DND-41 (cell line): ENCODE measurements at regions not wholly inside any gene's neighbourhood (a gene's known extent, or its start where the extent isn't known, plus 50 kb on each side); places are given as distances from the start of the nearest gene placed in this dataset.

Experiments
- ATAC-seq: fragments of 200-7000 bp; cut with Tn5 transposase; 3 replicates; pipeline ENCODE4 v1.9.1; 2021; ENCODE audit warnings: low read depth; ENCODE audit not compliant: insufficient read depth
- DNase-seq: peaks from one replicate; pipeline ENCODE4 v3.0.0-alpha.2; 2020
- H2AFZ ChIP-seq: 2 replicates; pipeline ENCODE4 v1.6.0; 2012; ENCODE audit warnings: low read depth, low read length
- H3K27ac ChIP-seq: 2 replicates; pipeline ENCODE4 v1.5.1; 2012; ENCODE audit warnings: low read length, inconsistent platforms
- H3K27me3 ChIP-seq: fragments of 200-600 bp; sonication (generic); 2 replicates; pipeline ENCODE4 v1.6.0; 2012; ENCODE audit warnings: low read length, mild to moderate bottlenecking, inconsistent platforms; ENCODE audit not compliant: insufficient read depth, poor library complexity
- H3K36me3 ChIP-seq: 2 replicates; pipeline ENCODE4 v1.5.1; 2012; ENCODE audit warnings: low read length, inconsistent platforms; ENCODE audit not compliant: insufficient read depth
- H3K4me1 ChIP-seq: 2 replicates; pipeline ENCODE4 v1.5.1; 2012; ENCODE audit warnings: mild to moderate bottlenecking, low read length; ENCODE audit not compliant: insufficient read depth
- H3K4me2 ChIP-seq: 2 replicates; pipeline ENCODE4 v1.6.0; 2012; ENCODE audit warnings: mild to moderate bottlenecking, moderate library complexity, low read length, inconsistent platforms; ENCODE audit not compliant: insufficient read depth
- H3K4me3 ChIP-seq, 2 experiments: fragments of 200-600 bp in 1 of 2; shearing (Covaris generic) in 1 of 2; 2 replicates each; pipeline ENCODE4 v1.5.1; 2012 to 2016; ENCODE audit warnings: inconsistent platforms in 2 of 2, low read length in 2 of 2, mild to moderate bottlenecking in 2 of 2, low read depth in 1 of 2, moderate library complexity in 1 of 2
- H3K79me2 ChIP-seq: 2 replicates; pipeline ENCODE4 v1.6.0; 2012; ENCODE audit warnings: low read length, inconsistent platforms; ENCODE audit not compliant: insufficient read depth
- H3K9ac ChIP-seq: 2 replicates; pipeline ENCODE4 v1.6.0; 2012; ENCODE audit warnings: low read depth, mild to moderate bottlenecking, inconsistent platforms, low read length, moderate library complexity
- H3K9me3 ChIP-seq: 2 replicates; pipeline ENCODE4 v1.5.1; 2012; ENCODE audit warnings: low read length, moderate library complexity, mild to moderate bottlenecking, inconsistent platforms; ENCODE audit not compliant: insufficient read depth, severe bottlenecking
- H4K20me1 ChIP-seq: 2 replicates; pipeline ENCODE4 v1.6.0; 2012; ENCODE audit warnings: low read length; ENCODE audit not compliant: insufficient read depth
- EZH2 ChIP-seq: IDR thresholded peaks from 3 replicates; pipeline ENCODE4 v1.6.1; 2012; ENCODE audit warnings: borderline replicate concordance, low read depth, mild to moderate bottlenecking, moderate library complexity, low read length, inconsistent platforms; ENCODE audit not compliant: severe bottlenecking
- TF ChIP-seq, protein P1 (sequence below): IDR thresholded peaks from 2 replicates; pipeline ENCODE4 v1.5.1; 2012; ENCODE audit warnings: borderline replicate concordance, low read length, moderate library complexity, mild to moderate bottlenecking; ENCODE audit not compliant: poor library complexity, severe bottlenecking; ENCODE audit errors: extremely low read depth

DNA sequence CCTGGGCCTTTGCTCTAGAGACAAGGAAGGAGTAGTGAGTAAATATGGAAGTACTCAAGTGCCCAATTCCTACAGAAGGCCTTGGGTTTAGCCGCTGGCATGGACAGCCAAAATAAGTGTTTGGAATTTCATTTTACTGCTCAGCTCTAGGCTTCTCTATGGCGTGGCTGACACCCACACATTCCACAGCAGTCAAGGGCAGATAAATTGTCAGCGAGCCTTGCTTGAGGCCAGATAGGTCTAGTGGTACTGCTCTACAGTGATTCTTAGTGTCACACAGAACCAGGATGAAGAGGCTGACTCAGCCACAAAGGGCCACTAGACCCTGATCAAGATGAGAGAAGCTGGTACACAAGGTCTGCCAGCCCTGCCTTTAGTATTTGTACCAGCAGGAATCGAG lies 111.0 kb upstream of the NFIB start:
- no peaks in the 10 kb centered on the region for H3K4me1 ChIP-seq
- ATAC-seq (no peak), DNase-seq (no peak)
- no peak overlapping the region for H3K27ac ChIP-seq
- TF ChIP-seq, protein P1, sequence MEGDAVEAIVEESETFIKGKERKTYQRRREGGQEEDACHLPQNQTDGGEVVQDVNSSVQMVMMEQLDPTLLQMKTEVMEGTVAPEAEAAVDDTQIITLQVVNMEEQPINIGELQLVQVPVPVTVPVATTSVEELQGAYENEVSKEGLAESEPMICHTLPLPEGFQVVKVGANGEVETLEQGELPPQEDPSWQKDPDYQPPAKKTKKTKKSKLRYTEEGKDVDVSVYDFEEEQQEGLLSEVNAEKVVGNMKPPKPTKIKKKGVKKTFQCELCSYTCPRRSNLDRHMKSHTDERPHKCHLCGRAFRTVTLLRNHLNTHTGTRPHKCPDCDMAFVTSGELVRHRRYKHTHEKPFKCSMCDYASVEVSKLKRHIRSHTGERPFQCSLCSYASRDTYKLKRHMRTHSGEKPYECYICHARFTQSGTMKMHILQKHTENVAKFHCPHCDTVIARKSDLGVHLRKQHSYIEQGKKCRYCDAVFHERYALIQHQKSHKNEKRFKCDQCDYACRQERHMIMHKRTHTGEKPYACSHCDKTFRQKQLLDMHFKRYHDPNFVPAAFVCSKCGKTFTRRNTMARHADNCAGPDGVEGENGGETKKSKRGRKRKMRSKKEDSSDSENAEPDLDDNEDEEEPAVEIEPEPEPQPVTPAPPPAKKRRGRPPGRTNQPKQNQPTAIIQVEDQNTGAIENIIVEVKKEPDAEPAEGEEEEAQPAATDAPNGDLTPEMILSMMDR = no peak
- no peak for TF ChIP-seq EZH2
- no peak overlapping the region for H3K4me2 ChIP-seq
- no peak overlapping the region for H3K4me3 ChIP-seq
- H3K9me3 ChIP-seq = no peaks in the 10 kb centered on the region
- no peak overlapping the region for H2AFZ ChIP-seq
- H3K79me2 ChIP-seq = no peaks in the 10 kb centered on the region
- H4K20me1 ChIP-seq = no peaks in the 10 kb centered on the region
- no peak overlapping the region for H3K9ac ChIP-seq
- no peaks in the 10 kb centered on the region for H3K36me3 ChIP-seq
- H3K27me3 ChIP-seq = no peaks in the 10 kb centered on the region

DNA sequence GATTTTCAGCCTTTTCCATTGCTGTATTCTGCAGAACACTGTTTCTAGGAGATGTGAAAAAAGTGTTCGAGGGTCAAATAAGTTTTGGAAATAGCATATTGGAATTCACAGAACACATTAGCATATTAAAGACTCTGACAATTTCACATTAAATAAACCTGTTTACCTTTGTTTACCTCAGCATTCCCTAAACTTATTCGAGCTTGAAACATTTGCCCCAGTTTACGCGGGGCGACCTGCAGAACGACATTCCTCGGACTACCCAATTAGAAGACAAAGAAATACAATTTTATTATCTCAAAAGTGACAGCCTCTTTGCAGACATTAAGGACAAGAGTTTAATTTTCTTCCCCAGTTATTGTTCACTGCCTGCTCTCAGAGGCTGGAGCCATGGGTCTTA lies 110.3 kb upstream of the NFIB start:
- Histone ChIP-seq H3K27ac (no peak overlapping the region), H2AFZ (no peak overlapping the region), H3K4me2 (no peak overlapping the region), H3K4me1 (no peaks in the 10 kb centered on the region), H3K27me3 (no peaks in the 10 kb centered on the region), H4K20me1 (no peaks in the 10 kb centered on the region), H3K4me3 (no peak overlapping the region), H3K9ac (no peak overlapping the region), H3K9me3 (no peaks in the 10 kb centered on the region), H3K36me3 (no peaks in the 10 kb centered on the region), H3K79me2 (no peaks in the 10 kb centered on the region)
- DNase-seq (no peak), ATAC-seq (no peak)
- TF ChIP-seq, protein P1 = no peak
- TF ChIP-seq EZH2 = no peak

DNA sequence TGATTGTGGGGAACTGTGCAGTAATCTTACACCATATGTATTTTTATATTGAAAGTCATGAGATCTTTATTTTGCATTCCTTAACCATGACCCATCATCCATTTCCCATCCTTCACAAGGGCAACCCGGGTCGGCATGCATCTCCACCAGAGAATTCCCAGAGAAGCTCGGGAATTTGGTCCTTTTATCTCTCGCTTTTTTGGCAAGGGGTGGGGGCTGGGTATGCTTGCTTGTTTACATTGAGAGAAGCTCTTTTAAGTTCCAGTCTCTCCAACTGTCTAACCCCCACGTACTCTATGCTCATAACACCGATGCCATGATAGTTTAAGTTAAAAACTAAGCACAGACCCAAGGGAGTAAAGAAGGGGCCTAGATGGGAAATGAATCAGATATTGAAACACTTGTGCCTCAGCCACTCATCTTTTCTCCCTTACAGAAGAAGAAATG lies 109.9 kb upstream of the NFIB start:
- no peak overlapping the region for H3K4me2 ChIP-seq
- H3K4me1 ChIP-seq = no peaks in the 10 kb centered on the region
- H3K9me3 ChIP-seq = no peaks in the 10 kb centered on the region
- ATAC-seq (no peak), DNase-seq (no peak)
- no peaks in the 10 kb centered on the region for H3K27me3 ChIP-seq
- H3K4me3 ChIP-seq = no peak overlapping the region
- no peak overlapping the region for H3K9ac ChIP-seq
- H3K36me3 ChIP-seq = no peaks in the 10 kb centered on the region
- no peak overlapping the region for H3K27ac ChIP-seq
- no peak for TF ChIP-seq EZH2
- TF ChIP-seq, protein P1 = no peak
- no peak overlapping the region for H2AFZ ChIP-seq
- H4K20me1 ChIP-seq = no peaks in the 10 kb centered on the region
- no peaks in the 10 kb centered on the region for H3K79me2 ChIP-seq

DNA sequence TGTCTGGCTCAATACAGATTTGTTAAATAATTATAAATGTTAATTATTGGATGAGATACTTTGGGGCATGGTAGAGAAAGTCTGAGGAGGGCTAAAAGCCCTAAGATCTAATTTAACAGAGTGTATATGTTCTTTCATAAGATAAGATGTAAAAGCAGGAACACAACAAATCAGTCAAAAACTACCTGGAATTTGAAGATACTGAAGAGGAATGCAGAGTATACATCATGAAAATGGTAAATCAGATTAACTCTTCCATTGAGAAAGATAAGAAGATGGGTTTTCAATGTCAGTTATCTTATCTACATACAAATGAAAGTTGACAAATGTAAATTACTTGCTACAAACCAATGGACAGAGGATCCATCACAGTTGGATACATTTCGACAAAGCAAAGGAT lies 107.3 kb upstream of the NFIB start:
- H3K9ac ChIP-seq = no peak overlapping the region
- H2AFZ ChIP-seq = no peak overlapping the region
- no peaks in the 10 kb centered on the region for H3K36me3 ChIP-seq
- no peak for TF ChIP-seq EZH2
- TF ChIP-seq, protein P1 = no peak
- H4K20me1 ChIP-seq = no peaks in the 10 kb centered on the region
- H3K4me1 ChIP-seq = no peaks in the 10 kb centered on the region
- no peaks in the 10 kb centered on the region for H3K9me3 ChIP-seq
- no peak overlapping the region for H3K4me3 ChIP-seq
- no peak overlapping the region for H3K27ac ChIP-seq
- no peak for DNase-seq
- no peaks in the 10 kb centered on the region for H3K79me2 ChIP-seq
- H3K4me2 ChIP-seq = no peak overlapping the region
- H3K27me3 ChIP-seq = no peaks in the 10 kb centered on the region
- ATAC-seq = no peak
